Psoas muscle (tissue), 7 donors: ENCODE measurements at regions not wholly inside any gene's neighbourhood (a gene's known extent, or its start where the extent isn't known, plus 50 kb on each side); places are given as distances from the start of the nearest gene placed in this dataset.

ENCODE experiments used
- ATAC-seq, 4 donors: fragments of 200-7000 bp; cut with Tn5 transposase; one replicate each; pipeline ENCODE4 v1.9.1; 2020; ENCODE audit warnings: moderate library complexity in 3 of 4, mild to moderate bottlenecking in 2 of 4
- DNase-seq, 2 donors: peaks; one replicate each; pipeline ENCODE4 v3.0.0-alpha.2; 2020
- H3K27ac ChIP-seq: fragments of 200-600 bp; one replicate; pipeline ENCODE4 v1.8.0; 2022
- H3K27me3 ChIP-seq, 3 donors: fragments of 200-600 bp in 1 of 3; one replicate each; pipeline versions ENCODE4 v1.6.1 to v1.8.0; 2013 to 2022; ENCODE audit warnings: low read length in 2 of 3, mild to moderate bottlenecking in 2 of 3, moderate library complexity in 1 of 3; ENCODE audit not compliant: insufficient read depth in 3 of 3
- H3K36me3 ChIP-seq, 2 donors: fragments of 200-600 bp in 1 of 2; one replicate each; pipeline versions ENCODE4 v1.6.1 to v1.8.0; 2013 to 2022; ENCODE audit warnings: low read depth in 1 of 2, mild to moderate bottlenecking in 1 of 2, moderate library complexity in 1 of 2; ENCODE audit not compliant: insufficient read depth in 1 of 2
- H3K4me1 ChIP-seq: fragments of 200-600 bp; one replicate; pipeline ENCODE4 v1.8.0; 2022
- H3K4me3 ChIP-seq: fragments of 200-600 bp; one replicate; pipeline ENCODE4 v1.8.0; 2022; ENCODE audit warnings: mild to moderate bottlenecking
- H3K9me3 ChIP-seq: fragments of 200-600 bp; one replicate; pipeline ENCODE4 v1.8.0; 2022
- WGBS, 3 donors: extraction: QIAGEN DNeasy Blood & Tissue Kit; methylation state at CpG; one replicate each; pipeline versions ENCODE4 v1.1.6 to v1.1.7; 2013; 5-methylcytosine and 5-hydroxymethylcytosine counted together
- intact Hi-C, 2 donors: fragments of 100-400 bp; cut with DNase I; formaldehyde crosslinking; loops; one replicate each; pipeline versions ENCODE4 v1.11.0 to v1.14.2; 2022
- TF ChIP-seq, protein P1 (sequence below): fragments of 200-600 bp; IDR thresholded peaks from one replicate; pipeline ENCODE4 v1.8.0; 2022; ENCODE audit warnings: antibody characterized with exemption
- donor health status: healthy with polysubstance abuse.
- donor health status: DM: no; HTN: no; CAD: no; lungs with moderate emphysema.
- donor health status: Bipolar disorder and iron deficiency.
- donor health status: healthy.
- donor health status: DM: yes; HTN: yes; CAD: no.
- donor health status: DM: no; HTN: no; CAD: no.
- donor health status: DM: yes; HTN: yes; CAD: no.

DNA sequence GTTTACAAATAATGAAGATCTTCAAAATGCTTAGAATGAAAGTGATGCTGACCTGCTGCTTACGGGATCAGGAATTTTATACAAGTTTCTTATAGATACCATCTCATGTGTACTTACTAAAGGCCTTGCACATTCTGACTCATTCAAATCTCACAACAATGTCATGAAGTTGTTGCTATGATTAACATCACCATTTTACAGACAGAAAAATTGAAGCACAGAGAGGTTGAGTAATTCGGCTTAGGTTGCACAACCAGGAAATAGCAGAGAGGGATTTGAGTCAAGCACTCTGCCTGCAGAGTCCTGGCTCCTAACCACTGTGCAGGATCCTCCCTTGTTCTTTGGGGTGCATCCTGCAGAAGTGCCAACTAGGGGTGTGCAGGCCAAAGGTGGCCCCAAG, 471.9 kb downstream of the MIAT start:
- H3K36me3 ChIP-seq = no peaks in the 10 kb centered on the region
- H3K4me1 ChIP-seq = no peaks in the 10 kb centered on the region
- H3K27me3 ChIP-seq = peaks cover 0 to 75% (median 1%) of the 10 kb centered on the region in 3 donors
- WGBS, 3 donors = 88 to 93% (median 92%) methylated on average over 2 of the region's 2 CpGs
- TF ChIP-seq, protein P1, sequence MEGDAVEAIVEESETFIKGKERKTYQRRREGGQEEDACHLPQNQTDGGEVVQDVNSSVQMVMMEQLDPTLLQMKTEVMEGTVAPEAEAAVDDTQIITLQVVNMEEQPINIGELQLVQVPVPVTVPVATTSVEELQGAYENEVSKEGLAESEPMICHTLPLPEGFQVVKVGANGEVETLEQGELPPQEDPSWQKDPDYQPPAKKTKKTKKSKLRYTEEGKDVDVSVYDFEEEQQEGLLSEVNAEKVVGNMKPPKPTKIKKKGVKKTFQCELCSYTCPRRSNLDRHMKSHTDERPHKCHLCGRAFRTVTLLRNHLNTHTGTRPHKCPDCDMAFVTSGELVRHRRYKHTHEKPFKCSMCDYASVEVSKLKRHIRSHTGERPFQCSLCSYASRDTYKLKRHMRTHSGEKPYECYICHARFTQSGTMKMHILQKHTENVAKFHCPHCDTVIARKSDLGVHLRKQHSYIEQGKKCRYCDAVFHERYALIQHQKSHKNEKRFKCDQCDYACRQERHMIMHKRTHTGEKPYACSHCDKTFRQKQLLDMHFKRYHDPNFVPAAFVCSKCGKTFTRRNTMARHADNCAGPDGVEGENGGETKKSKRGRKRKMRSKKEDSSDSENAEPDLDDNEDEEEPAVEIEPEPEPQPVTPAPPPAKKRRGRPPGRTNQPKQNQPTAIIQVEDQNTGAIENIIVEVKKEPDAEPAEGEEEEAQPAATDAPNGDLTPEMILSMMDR = no peak
- ATAC-seq (no peak), DNase-seq (no peak)
- no peak overlapping the region for H3K27ac ChIP-seq
- H3K4me3 ChIP-seq = no peak overlapping the region
- intact Hi-C loops = no loop called here
- no peaks in the 10 kb centered on the region for H3K9me3 ChIP-seq

DNA sequence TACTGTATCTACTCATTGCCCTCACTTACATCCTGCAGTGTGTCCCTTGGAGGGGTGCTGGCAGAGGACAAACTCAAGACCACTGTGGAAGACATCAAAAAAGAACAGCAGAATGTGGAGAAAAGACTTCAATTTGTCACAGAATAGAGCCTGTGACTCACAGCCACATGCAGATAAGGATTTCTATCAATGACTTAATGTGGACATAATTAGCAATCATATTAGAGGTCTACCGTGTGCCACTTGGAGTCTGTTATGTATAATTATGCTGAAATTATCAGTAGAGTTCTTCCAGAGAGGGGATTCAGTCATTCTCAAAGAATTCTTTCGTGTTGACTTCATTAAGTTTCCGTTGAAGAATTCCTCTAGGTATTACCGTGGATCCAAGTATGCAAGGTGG, 473.5 kb downstream of the MIAT start:
- TF ChIP-seq, protein P1 = no peak
- no peak overlapping the region for H3K27ac ChIP-seq
- peaks cover 0 to 75% (median 4%) of the 10 kb centered on the region in 3 donors for H3K27me3 ChIP-seq
- no peaks in the 10 kb centered on the region for H3K4me1 ChIP-seq
- H3K36me3 ChIP-seq = no peaks in the 10 kb centered on the region
- ATAC-seq (no peak), DNase-seq (no peak)
- no peak overlapping the region for H3K4me3 ChIP-seq
- intact Hi-C loops = no loop called here
- H3K9me3 ChIP-seq = no peaks in the 10 kb centered on the region
- 68 to 76% (median 75%) methylated on average over 4 of the region's 4 CpGs for WGBS, 3 donors

DNA sequence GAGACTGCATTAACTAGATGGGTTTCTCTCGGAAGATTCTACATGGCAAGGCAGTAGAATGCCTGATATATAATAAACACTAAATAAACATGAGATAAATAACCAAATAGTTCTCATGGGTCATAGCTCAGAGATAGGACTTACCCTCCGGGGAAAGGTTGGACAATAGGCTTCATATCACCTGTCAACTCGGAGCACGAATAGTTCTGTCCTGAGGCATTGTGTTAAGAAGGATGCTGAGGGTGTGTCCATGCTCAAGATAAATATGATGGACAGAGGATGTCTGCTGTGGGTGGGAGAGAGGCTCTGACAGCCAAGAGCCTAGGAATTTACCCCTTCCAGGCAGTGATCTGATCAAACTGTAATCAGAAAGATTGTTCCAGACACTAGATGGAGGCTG, 474.0 kb downstream of the MIAT start:
- H3K27me3 ChIP-seq = peaks cover 0 to 78% (median 4%) of the 10 kb centered on the region in 3 donors
- H3K4me1 ChIP-seq = no peaks in the 10 kb centered on the region
- TF ChIP-seq, protein P1 = no peak
- no peaks in the 10 kb centered on the region for H3K36me3 ChIP-seq
- DNase-seq = no peak
- no peak for ATAC-seq
- H3K27ac ChIP-seq = no peak overlapping the region
- H3K9me3 ChIP-seq = no peaks in the 10 kb centered on the region
- H3K4me3 ChIP-seq = no peak overlapping the region
- intact Hi-C loops = no loop called here
- 72 to 80% (median 73%) methylated on average over 4 of the region's 4 CpGs for WGBS, 3 donors

DNA sequence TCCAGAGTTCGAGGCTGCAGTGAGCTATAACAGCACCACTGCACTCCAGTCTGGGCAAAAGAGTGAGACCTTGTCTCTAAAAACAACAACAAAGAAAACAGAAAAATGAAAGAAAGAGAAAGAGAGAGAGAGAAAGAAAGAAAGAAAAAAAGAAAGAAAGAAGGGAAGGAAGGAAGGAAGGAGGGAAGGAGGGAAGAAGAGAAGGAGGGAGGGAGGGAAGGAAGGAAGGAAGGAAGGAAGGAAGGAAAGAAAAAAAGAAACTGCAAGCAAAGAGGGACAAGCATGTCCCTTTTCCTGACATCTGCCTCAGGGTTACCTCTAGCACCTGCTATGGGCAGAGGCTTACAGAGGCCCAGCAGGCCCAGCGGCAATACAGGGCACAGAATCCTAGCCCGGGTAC, 475.0 kb downstream of the MIAT start:
- intact Hi-C loops = no loop called here
- peaks cover 0 to 80% (median 9%) of the 10 kb centered on the region in 3 donors for H3K27me3 ChIP-seq
- WGBS, 3 donors = 68 to 77% (median 75%) methylated on average over 3 of the region's 3 CpGs

DNA sequence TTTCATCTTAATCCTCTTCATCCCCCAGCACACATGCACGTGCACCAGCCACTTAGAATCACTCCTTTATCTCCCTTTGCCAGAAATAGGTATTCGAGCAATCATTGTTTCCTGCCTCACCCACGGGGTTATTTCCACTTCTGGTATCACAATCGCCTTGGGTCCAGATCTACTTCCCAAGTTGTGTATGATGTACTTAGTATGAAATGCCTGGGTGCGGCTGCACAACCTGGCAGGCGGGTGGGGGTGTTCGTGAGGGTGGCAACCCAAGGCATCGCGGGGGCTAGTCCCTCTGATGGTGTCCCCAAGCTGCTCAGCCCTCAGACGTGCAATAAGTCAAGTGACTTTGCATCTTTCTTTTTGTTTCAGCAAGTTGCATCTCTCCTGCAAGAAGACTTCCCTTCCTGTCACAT, 475.6 kb downstream of the MIAT start:
- 58 to 68% (median 65%) methylated on average over 10 of the region's 10 CpGs for WGBS, 3 donors
- ATAC-seq (no peak), DNase-seq (no peak)
- TF ChIP-seq, protein P1 = no peak
- Histone ChIP-seq H3K27ac (no peak overlapping the region), H3K36me3 (no peaks in the 10 kb centered on the region), H3K27me3 (peaks cover 0 to 81% (median 13%) of the 10 kb centered on the region in 3 donors), H3K9me3 (no peaks in the 10 kb centered on the region), H3K4me3 (no peak overlapping the region), H3K4me1 (no peaks in the 10 kb centered on the region)
- intact Hi-C loops = no loop called here

More for the DNA sequence above, 475.0 kb downstream of the MIAT start:
- no peaks in the 10 kb centered on the region for H3K4me1 ChIP-seq
- TF ChIP-seq, protein P1 = no peak
- DNase-seq (no peak), ATAC-seq (no peak)
- no peak overlapping the region for H3K27ac ChIP-seq
- no peak overlapping the region for H3K4me3 ChIP-seq
- no peaks in the 10 kb centered on the region for H3K9me3 ChIP-seq
- no peaks in the 10 kb centered on the region for H3K36me3 ChIP-seq
